ENCODE measurements at regions not wholly inside any gene's neighbourhood (a gene's known extent, or its start where the extent isn't known, plus 50 kb on each side); places are given as distances from the start of the nearest gene placed in this dataset.

- TF ChIP-seq CTCF (IDR thresholded peaks at IDR 0.05; ENCODE audit: insufficient read depth, low read length, poor library complexity, severe bottlenecking) (no peak), EZH2phosphoT487 (conservative IDR thresholded peaks at IDR 0.05; ENCODE audit: low read length) (no peak)
These were observed 160.4 kb upstream of the MON1B start for GRCh38 chr16:77030600-77030999.

All from SU-DHL-6 (cell line).